Smooth muscle cell (in vitro differentiated cells): ENCODE measurements at regions not wholly inside any gene's neighbourhood (a gene's known extent, or its start where the extent isn't known, plus 50 kb on each side); places are given as distances from the start of the nearest gene placed in this dataset.

ENCODE experiments used
- DNase-seq: peaks from one replicate; lab custom pipeline; 2025; ENCODE audit not compliant: unreplicated experiment; lab: John Stamatoyannopoulos, UW
- H2AFZ ChIP-seq: fragments of 200-600 bp; sonication (generic); 2 replicates; pipeline ENCODE4 v1.6.0; 2016; ENCODE audit warnings: antibody characterized with exemption, low read depth, mild to moderate bottlenecking
- H3F3A ChIP-seq: fragments of 200-600 bp; sonication (generic); 2 replicates; pipeline ENCODE4 v1.6.0; 2017; ENCODE audit warnings: antibody characterized with exemption, low read depth
- H3K27ac ChIP-seq: fragments of 200-600 bp; sonication (generic); 2 replicates; pipeline ENCODE4 v1.5.1; 2016; ENCODE audit warnings: low read depth, mild to moderate bottlenecking
- H3K27me3 ChIP-seq: fragments of 200-600 bp; sonication (generic); 2 replicates; pipeline ENCODE4 v1.6.1; 2016; ENCODE audit warnings: low read depth, mild to moderate bottlenecking
- H3K36me3 ChIP-seq: fragments of 200-600 bp; sonication (generic); 2 replicates; pipeline ENCODE4 v1.5.1; 2016; ENCODE audit warnings: low read depth
- H3K4me1 ChIP-seq: fragments of 200-600 bp; sonication (generic); 2 replicates; pipeline ENCODE4 v1.5.1; 2016; ENCODE audit warnings: low read depth
- H3K4me2 ChIP-seq: fragments of 200-600 bp; sonication (generic); 2 replicates; pipeline ENCODE4 v1.6.0; 2016; ENCODE audit warnings: mild to moderate bottlenecking
- H3K4me3 ChIP-seq: fragments of 200-600 bp; sonication (generic); 2 replicates; pipeline ENCODE4 v1.5.1; 2016; ENCODE audit warnings: mild to moderate bottlenecking
- H3K79me2 ChIP-seq: fragments of 200-600 bp; sonication (generic); 2 replicates; pipeline ENCODE4 v1.6.0; 2016; ENCODE audit warnings: low read depth, mild to moderate bottlenecking
- H3K9ac ChIP-seq: fragments of 200-600 bp; sonication (generic); 2 replicates; pipeline ENCODE4 v1.6.0; 2016; ENCODE audit warnings: low read depth
- H3K9me3 ChIP-seq: fragments of 200-600 bp; sonication (generic); replicated peaks from 2 replicates; pipeline ENCODE4 v1.5.1; 2016; ENCODE audit warnings: low read depth
- H4K20me1 ChIP-seq: fragments of 200-600 bp; sonication (generic); 2 replicates; pipeline ENCODE4 v1.6.0; 2016; ENCODE audit warnings: low read depth
- CTCF ChIP-seq: fragments of 200-600 bp; sonication (generic); IDR thresholded peaks from 2 replicates; pipeline ENCODE4 v1.5.1; 2017; ENCODE audit warnings: borderline replicate concordance, mild to moderate bottlenecking, antibody characterized with exemption; ENCODE audit not compliant: insufficient read depth, poor library complexity, severe bottlenecking
- WGBS: methylation state at CpG from one replicate; pipeline ENCODE4 v1.1.7; 2016; ENCODE audit warnings: low lambda C conversion rate; 5-methylcytosine and 5-hydroxymethylcytosine counted together

DNA sequence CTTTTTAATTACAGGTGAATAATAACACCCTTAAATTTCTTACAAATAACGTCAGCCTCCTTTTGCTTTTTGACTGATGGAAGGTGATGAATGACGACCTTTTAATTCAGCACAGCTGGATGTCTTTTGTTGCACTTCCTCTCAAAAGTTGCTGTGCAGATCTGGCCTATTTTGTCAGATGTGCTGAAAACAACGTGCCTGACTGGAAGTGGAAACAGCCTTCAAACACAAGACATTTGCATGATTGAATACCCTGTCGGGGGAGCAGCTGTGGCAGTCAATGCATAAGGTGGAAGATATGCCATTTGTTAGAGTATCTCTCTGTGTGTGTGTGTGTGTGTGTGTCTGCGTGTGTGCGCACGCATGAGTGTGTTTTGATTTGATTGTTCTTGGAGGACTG is 579.7 kb downstream of the SPRY1 start:
- Histone ChIP-seq H3K9ac (no peak overlapping the region), H3K27me3 (no peaks in the 10 kb centered on the region), H3K4me2 (no peak overlapping the region), H2AFZ (peak overlapping the region; percentile 74), H3K9me3 (peaks cover 8% of the 10 kb centered on the region), H3K4me1 (peaks cover 21% of the 10 kb centered on the region), H3K36me3 (peaks cover 6% of the 10 kb centered on the region), H4K20me1 (no peaks in the 10 kb centered on the region), H3K79me2 (no peaks in the 10 kb centered on the region), H3K27ac (no peak overlapping the region), H3K4me3 (no peak overlapping the region), H3F3A (no peaks in the 10 kb centered on the region)
- 49% methylated on average over 7 of the region's 7 CpGs for WGBS
- no peak for TF ChIP-seq CTCF
- no peak for DNase-seq

GRCh38 chr4:123976819-123977218 is 580.2 kb downstream of the SPRY1 start:
- DNase-seq, result no peak
- Histone ChIP-seq H3K9me3 (peaks cover 8% of the 10 kb centered on the region), H3K27ac (no peak overlapping the region), H3K4me2 (no peak overlapping the region), H3K4me3 (no peak overlapping the region), H3K4me1 (peaks cover 21% of the 10 kb centered on the region), H4K20me1 (no peaks in the 10 kb centered on the region), H2AFZ (peak overlapping the region; percentile 74), H3K9ac (no peak overlapping the region), H3F3A (no peaks in the 10 kb centered on the region), H3K79me2 (no peaks in the 10 kb centered on the region), H3K36me3 (peaks cover 6% of the 10 kb centered on the region), H3K27me3 (no peaks in the 10 kb centered on the region)
- 56% methylated on average over 2 of the region's 2 CpGs for WGBS
- no peak for TF ChIP-seq CTCF

- Histone ChIP-seq H3K4me2 (no peak overlapping the region), H4K20me1 (no peaks in the 10 kb centered on the region), H3F3A (no peaks in the 10 kb centered on the region), H3K4me3 (no peak overlapping the region), H3K27me3 (no peaks in the 10 kb centered on the region), H2AFZ (no peak overlapping the region), H3K9ac (no peak overlapping the region), H3K79me2 (no peaks in the 10 kb centered on the region), H3K4me1 (peaks cover 21% of the 10 kb centered on the region), H3K27ac (no peak overlapping the region), H3K36me3 (peaks cover 6% of the 10 kb centered on the region), H3K9me3 (peaks cover 7% of the 10 kb centered on the region)
- 71% methylated on average over 3 of the region's 3 CpGs for WGBS
- DNase-seq, result no peak
- no peak for TF ChIP-seq CTCF
Measured at GRCh38 chr4:123977641-123978081, 581.1 kb downstream of the SPRY1 start.

- TF ChIP-seq CTCF, result no peak
- no peaks in the 10 kb centered on the region for H3K9me3 ChIP-seq
- no peak overlapping the region for H3K9ac ChIP-seq
- no peaks in the 10 kb centered on the region for H3K27me3 ChIP-seq
- WGBS, result 89% methylated on average over 1 of the region's 1 CpG
- H3K27ac ChIP-seq, result no peak overlapping the region
- no peaks in the 10 kb centered on the region for H4K20me1 ChIP-seq
- no peak overlapping the region for H3K4me3 ChIP-seq
- DNase-seq, result no peak
- peaks cover 6% of the 10 kb centered on the region for H3K36me3 ChIP-seq
- peaks cover 21% of the 10 kb centered on the region for H3K4me1 ChIP-seq
- no peak overlapping the region for H3K4me2 ChIP-seq
- no peaks in the 10 kb centered on the region for H3F3A ChIP-seq
- H3K79me2 ChIP-seq, result no peaks in the 10 kb centered on the region
- H2AFZ ChIP-seq, result no peak overlapping the region
Measured at GRCh38 chr4:123978637-123979036, 582.0 kb downstream of the SPRY1 start.
